ENCODE measurements at regions not wholly inside any gene's neighbourhood (a gene's known extent, or its start where the extent isn't known, plus 50 kb on each side); places are given as distances from the start of the nearest gene placed in this dataset.
A peak's percentile ranks its signal among the peaks of the same experiment; 100 is the strongest.
"Not testable (repeated sequence)": the region's sequence is repeated elsewhere in the genome, so short reads cannot be mapped to it uniquely, and the experiment has no call there.

- no peak for DNase-seq
Observed at GRCh38 chr3:81872566-81872965, 111.1 kb upstream of the GBE1 start.

DNA sequence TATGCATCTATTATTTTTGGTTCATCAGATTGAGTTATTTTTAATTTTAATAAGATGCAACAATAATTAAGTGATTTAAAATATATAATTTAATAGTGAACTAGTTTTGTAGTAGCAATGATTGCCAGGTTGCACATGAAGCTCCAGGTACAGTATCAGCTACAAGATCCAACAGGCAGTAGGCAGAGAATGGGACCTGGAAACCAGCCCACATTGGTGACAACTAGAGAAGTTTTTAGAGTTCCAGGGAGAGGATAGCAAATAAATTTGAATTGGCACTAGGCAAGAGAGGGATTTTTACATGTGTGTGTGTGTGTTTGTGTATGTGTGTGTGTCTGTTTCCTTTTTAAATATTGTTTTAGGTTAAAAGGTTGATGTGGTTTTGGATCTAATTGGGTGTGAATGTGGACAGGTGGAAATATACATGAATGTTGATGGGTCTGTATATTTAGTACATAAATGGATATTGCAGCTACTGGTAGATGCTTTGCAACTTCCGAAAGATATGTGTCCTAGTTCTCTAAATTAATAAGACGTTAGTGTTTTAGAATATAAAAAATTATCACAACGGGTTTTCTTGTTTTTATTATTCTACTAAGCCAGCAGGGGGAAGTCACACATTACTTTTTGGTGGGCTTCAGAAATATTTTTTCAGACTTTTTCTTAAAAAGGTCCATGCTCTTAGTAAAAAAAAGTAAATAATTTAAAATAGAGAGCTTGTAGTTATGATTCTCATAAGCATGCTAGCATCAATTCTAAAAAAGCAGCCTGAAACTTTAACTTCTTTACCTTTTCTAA lies 110.1 kb upstream of the GBE1 start:
- no peak for DNase-seq

DNA sequence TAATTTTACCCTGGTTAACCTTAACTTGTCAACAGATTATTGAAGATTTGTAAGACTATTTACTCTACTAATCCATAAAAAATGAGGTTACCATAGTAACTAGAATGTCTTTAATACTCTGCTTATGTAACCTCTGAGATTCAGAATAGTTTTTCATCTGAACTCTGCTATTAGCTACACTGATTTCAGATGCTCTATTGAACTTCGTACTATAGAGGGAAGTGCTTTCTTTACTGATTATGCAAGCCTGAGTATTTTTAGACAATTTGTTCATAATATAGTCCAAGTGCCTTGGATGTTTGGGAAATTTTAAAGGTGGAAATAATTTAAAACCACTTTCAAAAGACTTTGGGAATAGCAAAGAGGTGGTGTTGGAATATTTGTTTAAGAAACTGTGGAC lies 107.9 kb upstream of the GBE1 start:
- no peak for DNase-seq

DNA sequence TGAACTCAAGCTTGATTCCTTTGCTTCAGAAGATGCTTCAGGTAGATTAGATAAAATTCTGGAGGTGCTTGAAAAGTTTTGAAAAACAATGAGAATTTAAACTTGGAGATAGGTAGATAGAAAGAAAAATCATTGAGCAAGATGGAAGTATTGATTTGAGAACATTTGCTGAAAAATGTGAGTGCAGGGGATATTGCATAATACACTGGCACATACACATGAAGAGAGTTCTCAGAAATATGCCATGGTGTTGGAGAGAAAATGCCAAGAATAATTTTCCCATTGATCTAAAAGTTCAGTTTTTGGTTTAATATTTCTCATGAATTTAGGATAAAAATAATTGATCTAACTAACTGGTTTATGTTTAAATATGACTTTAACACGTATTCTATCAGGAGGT lies 107.2 kb upstream of the GBE1 start:
- no peak for DNase-seq

- DNase-seq, result no peak
Observed at GRCh38 chr3:81867875-81868274, 106.4 kb upstream of the GBE1 start.

DNA sequence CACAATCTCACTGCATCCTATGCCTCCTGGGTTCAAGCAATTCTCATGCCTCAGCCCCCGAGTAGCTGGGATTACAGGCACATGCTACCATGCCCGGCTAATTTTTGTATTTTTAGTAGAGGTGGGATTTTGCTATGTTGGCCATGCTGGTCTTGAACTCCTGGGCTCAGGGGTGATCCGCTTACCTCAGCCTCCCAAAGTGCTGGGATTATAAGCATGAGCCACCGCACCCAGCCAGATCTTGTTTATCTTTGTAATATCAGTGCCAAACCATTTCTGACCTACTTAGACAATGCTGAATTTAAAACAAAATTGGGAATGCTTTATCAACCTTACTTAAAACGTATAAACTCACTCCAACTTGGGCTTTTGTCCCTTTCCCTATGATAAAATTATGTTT lies 103.7 kb upstream of the GBE1 start:
- DNase-seq, result not testable (repeated sequence)

GRCh38 chr3:81864272-81864671 lies 102.8 kb upstream of the GBE1 start:
- no peak for DNase-seq

DNA sequence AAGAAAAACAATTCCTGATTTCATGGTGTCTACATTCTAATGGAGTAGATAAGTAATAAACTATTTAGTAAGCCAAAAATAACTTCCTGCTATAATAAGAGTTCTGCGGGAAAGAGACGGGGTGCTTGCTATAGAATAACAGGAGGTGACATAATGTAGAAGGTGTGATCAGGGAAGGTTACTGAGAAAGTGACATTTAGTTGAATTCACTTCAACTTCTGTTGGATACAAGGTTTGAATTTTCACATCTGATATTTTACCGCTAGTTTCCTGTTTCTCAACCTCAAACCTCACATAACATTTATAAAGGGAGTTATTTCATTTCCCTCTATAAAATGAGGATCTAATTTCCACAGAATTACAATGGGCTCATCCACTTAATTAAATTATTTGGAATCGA lies 102.3 kb upstream of the GBE1 start:
- no peak for DNase-seq

DNA sequence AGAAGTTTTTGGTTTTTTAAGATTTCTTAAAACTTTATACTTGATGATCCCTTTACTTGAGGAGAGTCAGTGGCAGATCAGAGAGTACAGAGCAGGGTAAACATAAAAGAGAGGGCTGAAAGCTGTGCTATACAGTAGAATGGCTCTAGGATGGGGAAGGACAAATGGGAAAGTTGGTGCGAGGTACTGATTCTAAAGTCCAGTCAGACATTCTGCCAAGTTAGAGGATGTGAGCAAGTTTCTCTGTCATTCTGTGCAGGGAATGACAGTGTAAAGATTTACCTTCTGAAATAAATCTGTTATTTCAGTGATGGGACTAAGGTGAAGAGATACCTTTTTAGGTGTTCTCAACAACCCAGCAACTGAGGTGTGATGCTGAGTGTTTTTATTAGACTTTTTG lies 100.1 kb upstream of the GBE1 start:
- DNase-seq, result no peak

DNA sequence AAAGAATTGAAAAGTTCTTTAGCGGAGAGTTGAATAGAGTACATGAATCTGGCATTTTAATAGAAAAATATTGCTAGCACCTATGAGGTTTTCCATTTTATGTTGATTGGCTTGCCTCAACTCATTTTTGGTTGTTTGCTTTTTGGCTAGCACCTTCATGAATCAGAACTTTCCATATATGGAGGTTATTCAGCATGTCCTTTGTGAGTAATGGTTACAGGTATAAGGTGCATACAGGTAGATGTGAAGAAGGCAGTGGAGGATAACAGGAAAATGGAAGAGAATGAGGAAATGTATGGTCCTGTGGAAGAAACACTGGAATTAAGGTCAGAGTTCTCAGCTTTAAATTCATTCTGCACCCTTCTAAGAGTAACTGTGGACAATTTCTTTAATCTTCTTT lies 98.1 kb upstream of the GBE1 start:
- DNase-seq, result no peak

- DNase-seq, result no peak
Observed at GRCh38 chr3:81853431-81853830, 92.0 kb upstream of the GBE1 start.

DNA sequence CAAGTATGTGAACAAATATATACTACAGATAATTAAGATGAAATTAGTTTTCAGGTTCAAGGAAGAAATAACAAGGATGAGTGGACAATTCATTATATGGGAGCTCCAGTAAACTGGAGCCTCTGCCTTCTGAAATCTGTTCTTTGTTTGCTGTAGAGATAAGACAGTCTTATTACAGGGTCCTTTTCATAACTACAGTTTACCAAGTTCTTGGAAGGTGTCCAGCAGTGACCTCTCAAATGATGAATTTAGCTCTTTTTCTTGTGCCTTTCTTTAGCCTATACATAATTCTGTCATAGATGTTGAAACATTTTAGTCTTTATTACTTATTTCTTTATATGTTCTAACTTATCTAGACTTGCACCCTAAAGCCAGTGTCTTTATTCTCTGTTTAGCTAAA lies 89.7 kb upstream of the GBE1 start:
- DNase-seq, result no peak

GRCh38 chr3:81846988-81847387 lies 85.5 kb upstream of the GBE1 start:
- DNase-seq, result no peak

DNA sequence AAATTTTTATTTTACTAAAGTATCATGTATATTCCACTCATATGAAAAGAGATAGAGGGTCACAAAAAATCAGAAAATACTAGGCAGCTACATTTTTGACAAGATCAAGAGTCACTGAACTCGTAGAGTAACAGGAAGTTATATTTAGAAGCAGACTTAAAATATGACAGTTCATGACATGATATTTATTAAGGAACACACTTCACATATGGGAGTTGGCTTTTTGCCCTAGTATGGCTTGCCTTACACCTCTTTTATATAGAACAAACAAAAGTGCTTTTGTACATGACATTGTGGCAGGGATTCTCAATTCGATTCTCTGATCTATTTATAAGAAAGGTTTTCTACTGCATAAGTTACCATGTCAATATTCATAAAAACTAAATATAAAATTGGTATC lies 80.1 kb upstream of the GBE1 start:
- DNase-seq, result no peak

GRCh38 chr3:81839504-81840094 lies 78.2 kb upstream of the GBE1 start:
- DNase-seq, result no peak

DNA sequence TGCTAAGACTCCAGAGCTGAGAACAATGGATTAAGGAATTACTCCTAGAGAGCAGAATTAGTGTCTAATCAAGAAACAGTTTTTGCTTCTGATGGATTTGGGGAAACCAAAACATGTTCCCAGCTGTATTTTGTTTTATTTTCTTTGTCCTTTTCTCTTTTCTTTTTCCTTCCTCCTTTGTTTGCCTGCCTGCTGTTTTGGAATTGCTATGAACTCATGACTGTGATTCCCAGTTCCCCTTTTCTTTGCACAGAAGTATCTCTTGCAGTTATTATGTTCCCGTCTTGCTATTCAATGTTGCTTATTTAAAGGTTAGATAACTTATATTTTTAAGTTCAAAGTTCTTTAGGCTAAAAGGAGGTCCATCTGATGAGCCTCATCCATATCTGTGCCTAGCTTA lies 77.0 kb upstream of the GBE1 start:
- DNase-seq, result no peak

DNA sequence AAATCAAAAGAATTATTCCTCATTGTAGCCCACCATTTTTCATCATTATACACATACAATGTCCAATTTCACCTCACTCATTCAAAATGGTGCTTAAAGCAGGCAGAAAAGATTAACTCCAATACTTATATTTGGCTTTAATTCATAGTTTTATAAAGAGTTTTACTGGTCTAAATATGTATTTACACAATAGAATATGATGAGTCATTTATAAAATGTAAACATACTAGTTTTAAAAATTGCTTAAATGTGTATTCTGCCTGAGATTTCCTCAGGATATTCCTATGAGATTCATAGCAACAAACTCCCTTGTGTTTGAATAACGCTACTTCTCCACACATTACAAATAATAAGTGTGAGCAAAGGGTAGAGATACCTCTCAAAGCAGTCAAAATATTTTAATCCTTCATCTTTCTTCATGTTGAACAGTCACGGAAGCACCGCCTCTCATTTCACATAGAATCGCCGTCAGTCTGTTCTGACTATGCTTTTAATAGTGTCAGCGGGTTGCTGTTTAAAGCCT lies 75.7 kb upstream of the GBE1 start:
- no peak for DNase-seq

DNA sequence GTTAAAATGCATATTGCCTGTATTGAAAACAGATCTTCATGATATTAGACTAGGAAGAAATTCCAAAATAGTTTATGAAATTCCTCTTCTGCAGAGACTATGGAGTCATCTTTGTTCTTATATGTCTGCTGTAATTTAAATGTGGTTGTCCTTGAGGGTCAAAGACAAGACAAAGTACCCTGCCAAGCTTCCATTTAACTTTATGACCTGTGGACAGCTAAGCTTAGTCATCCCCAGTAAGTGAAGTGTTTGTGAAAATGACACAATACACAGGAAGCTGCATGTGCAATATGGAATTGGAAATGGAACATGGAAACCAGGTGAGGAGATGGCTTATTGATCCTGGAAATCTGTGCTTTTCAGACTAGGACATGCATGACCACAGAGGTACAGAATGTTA lies 68.5 kb upstream of the GBE1 start:
- no peak for DNase-seq

DNA sequence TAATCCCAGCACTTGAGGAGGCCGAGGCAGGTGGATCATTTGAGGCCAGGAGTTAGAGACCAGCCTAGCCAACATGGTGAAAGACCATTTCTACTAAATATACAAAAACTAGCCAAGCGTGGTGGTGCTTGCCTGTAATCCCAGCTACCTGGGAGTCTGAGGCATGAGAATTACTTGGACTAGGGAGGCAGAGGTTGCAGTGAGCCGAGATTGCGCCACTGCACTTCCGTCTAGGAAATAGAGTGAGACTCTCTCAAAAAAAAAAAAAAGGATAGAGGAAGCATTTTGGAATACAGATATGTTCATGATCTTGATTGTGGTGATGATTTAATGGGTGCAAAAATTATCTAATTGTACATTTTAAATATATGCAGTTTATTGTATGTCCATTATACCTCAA lies 67.8 kb upstream of the GBE1 start:
- DNase-seq, result not testable (repeated sequence)

- DNase-seq, result peak; percentile 9
Observed at GRCh38 chr3:81823882-81824395, 62.5 kb upstream of the GBE1 start.

GRCh38 chr3:81823086-81823485 lies 61.6 kb upstream of the GBE1 start:
- no peak for DNase-seq

DNA sequence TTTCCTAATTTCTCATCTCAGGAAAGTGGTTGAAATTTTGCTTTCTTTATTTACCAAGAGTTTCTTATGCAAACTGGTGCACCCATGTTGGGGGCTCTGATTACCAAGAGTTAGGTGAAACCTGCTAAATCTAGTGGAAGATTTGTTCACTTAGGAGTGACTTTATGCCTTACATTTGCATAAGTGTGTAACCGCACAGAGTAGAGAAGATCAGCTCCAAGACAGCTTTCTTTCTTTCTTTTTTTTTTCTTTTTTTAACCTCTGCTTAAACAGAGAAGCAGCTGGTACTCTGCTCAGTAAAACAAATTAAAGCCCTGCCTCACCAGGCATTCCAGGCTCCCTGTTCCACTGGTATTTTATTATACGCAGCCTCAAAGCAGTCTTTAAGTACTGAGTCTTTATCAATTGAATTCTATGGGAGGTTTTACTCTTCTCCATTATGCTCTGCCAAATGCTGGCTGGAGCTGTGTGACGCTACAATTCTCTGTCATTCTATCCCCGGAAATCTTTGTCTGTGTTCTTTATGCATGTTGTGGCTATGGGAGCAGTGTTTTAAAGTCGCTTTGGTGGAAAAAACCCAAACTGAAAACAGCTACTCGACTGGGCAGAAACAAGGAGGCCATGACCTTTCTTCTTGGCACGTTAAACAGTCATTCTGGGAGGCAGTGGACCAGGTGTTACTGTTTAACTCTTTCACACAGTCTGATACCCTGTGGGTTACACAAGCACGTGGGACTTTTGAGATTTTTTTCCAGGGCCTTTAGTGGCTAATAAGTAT lies 55.2 kb upstream of the GBE1 start:
- DNase-seq, result no peak

DNA sequence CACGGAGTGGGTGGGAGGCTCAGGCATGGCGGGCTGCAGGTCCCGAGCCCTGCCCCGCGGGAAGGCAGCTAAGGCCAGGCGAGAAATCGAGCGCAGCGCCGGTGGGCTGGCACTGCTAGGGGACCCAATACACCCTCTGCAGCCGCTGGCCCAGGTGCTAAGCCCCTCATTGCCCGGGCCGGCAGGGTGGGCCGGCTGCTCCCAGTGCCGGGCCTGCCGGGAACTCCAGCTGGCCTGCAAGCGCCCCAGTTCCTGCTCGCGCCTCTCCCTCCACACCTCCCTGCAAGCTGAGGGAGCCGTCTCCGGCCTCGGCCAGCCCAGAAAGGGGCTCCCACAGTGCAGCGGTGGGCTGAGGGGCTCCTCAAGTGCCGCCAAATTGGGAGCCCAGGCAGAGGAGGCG lies 50.7 kb upstream of the GBE1 start:
- not testable (repeated sequence) for DNase-seq

Measured in NCI-H524 treated with DMSO at 0.1 percent for 48 hours (cell line).